ENCODE measurements at regions not wholly inside any gene's neighbourhood (a gene's known extent, or its start where the extent isn't known, plus 50 kb on each side); places are given as distances from the start of the nearest gene placed in this dataset.

GRCh38 chr4:178881937-178882336 lies 1439.7 kb upstream of the AGA start:
- Histone ChIP-seq H3K36me3 (replicated peaks in 1 of 2; ENCODE audit: control insufficient read depth in 1 of 2, insufficient read depth in 2 of 2, low read length in 2 of 2) (no peaks in the 10 kb centered on the region), H3K4me1 (ENCODE audit: control insufficient read depth in 1 of 2, insufficient read depth in 2 of 2, low read length in 2 of 2) (no peaks in the 10 kb centered on the region), H3K9me3 (replicated peaks in 1 of 2; ENCODE audit: control insufficient read depth in 1 of 2, insufficient read depth in 1 of 2, low read length in 2 of 2) (peaks cover 17 to 22% of the 10 kb centered on the region in 2 donors), H2AFZ (ENCODE audit: insufficient read depth, low read depth, low read length, poor library complexity, severe bottlenecking) (no peak overlapping the region), H3K4me2 (replicated peaks; ENCODE audit: extremely low read depth, low read length, poor library complexity, severe bottlenecking) (no peak overlapping the region), H4K20me1 (ENCODE audit: insufficient read depth, low read length) (no peaks in the 10 kb centered on the region), H3K27me3 (ENCODE audit: control insufficient read depth in 2 of 2, insufficient read depth in 2 of 2, low read length in 2 of 2) (no peaks in the 10 kb centered on the region), H3K79me2 (ENCODE audit: insufficient read depth, low read length) (no peaks in the 10 kb centered on the region), H3K27ac (ENCODE audit: low read depth in 1 of 2, low read length in 2 of 2) (no peak overlapping the region), H3K4me3 (replicated peaks in 1 of 3; ENCODE audit: low read depth in 2 of 3, low read length in 3 of 3) (no peak overlapping the region), H3K9ac (ENCODE audit: insufficient read depth, low read length, poor library complexity, severe bottlenecking) (no peak overlapping the region)
- no peaks in the 10 kb centered on the region for H3K36me3 Mint-ChIP-seq
- H3K4me3 Mint-ChIP-seq: no peak overlapping the region
- H3K9me3 Mint-ChIP-seq: peaks cover 0 to 21% (median 12%) of the 10 kb centered on the region in 7 donors
- intact Hi-C loops (cut with micrococcal nuclease): no loop called here
- no peaks in the 10 kb centered on the region for H3K4me1 Mint-ChIP-seq
- no peak for TF ChIP-seq CTCF (IDR thresholded peaks at IDR 0.05)
- H3K27me3 Mint-ChIP-seq (ENCODE audit: low read depth in 3 of 3): no peaks in the 10 kb centered on the region
- no peak overlapping the region for H3K27ac Mint-ChIP-seq
- WGBS (ENCODE audit: insufficient coverage): 80% methylated on average over 1 of the region's 1 CpG
- DNase-seq: no peak

- Mint-ChIP-seq H3K27ac (no peak overlapping the region), H3K27me3 (ENCODE audit: low read depth in 3 of 3) (no peaks in the 10 kb centered on the region), H3K4me1 (no peaks in the 10 kb centered on the region), H3K9me3 (peaks cover 2 to 7% (median 3%) of the 10 kb centered on the region in 7 donors), H3K36me3 (no peaks in the 10 kb centered on the region), H3K4me3 (no peak overlapping the region)
- no peak overlapping the region for H3K4me3 ChIP-seq (replicated peaks in 1 of 3; ENCODE audit: low read depth in 2 of 3, low read length in 3 of 3)
- H3K79me2 ChIP-seq (ENCODE audit: insufficient read depth, low read length): no peaks in the 10 kb centered on the region
- H3K27ac ChIP-seq (ENCODE audit: low read depth in 1 of 2, low read length in 2 of 2): no peak overlapping the region
- no peaks in the 10 kb centered on the region for H4K20me1 ChIP-seq (ENCODE audit: insufficient read depth, low read length)
- H2AFZ ChIP-seq (ENCODE audit: insufficient read depth, low read depth, low read length, poor library complexity, severe bottlenecking): no peak overlapping the region
- 94% methylated on average over 9 of the region's 9 CpGs for WGBS (ENCODE audit: insufficient coverage)
- DNase-seq: no peak
- peaks cover 0 to 11% of the 10 kb centered on the region in 2 donors for H3K9me3 ChIP-seq (replicated peaks in 1 of 2; ENCODE audit: control insufficient read depth in 1 of 2, insufficient read depth in 1 of 2, low read length in 2 of 2)
- no peak for TF ChIP-seq CTCF (IDR thresholded peaks at IDR 0.05)
- intact Hi-C loops (cut with micrococcal nuclease): no loop called here
- no peak overlapping the region for H3K4me2 ChIP-seq (replicated peaks; ENCODE audit: extremely low read depth, low read length, poor library complexity, severe bottlenecking)
- H3K36me3 ChIP-seq (replicated peaks in 1 of 2; ENCODE audit: control insufficient read depth in 1 of 2, insufficient read depth in 2 of 2, low read length in 2 of 2): no peaks in the 10 kb centered on the region
- H3K9ac ChIP-seq (ENCODE audit: insufficient read depth, low read length, poor library complexity, severe bottlenecking): no peak overlapping the region
- H3K27me3 ChIP-seq (ENCODE audit: control insufficient read depth in 2 of 2, insufficient read depth in 2 of 2, low read length in 2 of 2): no peaks in the 10 kb centered on the region
- no peaks in the 10 kb centered on the region for H3K4me1 ChIP-seq (ENCODE audit: control insufficient read depth in 1 of 2, insufficient read depth in 2 of 2, low read length in 2 of 2)
Measured at GRCh38 chr4:178894126-178894525, 1451.9 kb upstream of the AGA start.

Data from CD14-positive monocyte (primary cell).